GM19240 (cell line): ENCODE measurements at regions not wholly inside any gene's neighbourhood (a gene's known extent, or its start where the extent isn't known, plus 50 kb on each side); places are given as distances from the start of the nearest gene placed in this dataset.

Source experiments
- DNase-seq: peaks from one replicate; pipeline ENCODE4 v3.0.0; 2011; ENCODE audit warnings: low spot score; ENCODE audit not compliant: insufficient read length

GRCh38 chr3:16658004-16658924, 53.0 kb upstream of the DAZL start:
- no peak for DNase-seq

GRCh38 chr3:16658925-16659793, 53.9 kb upstream of the DAZL start:
- no peak for DNase-seq

- no peak for DNase-seq
These were observed 58.9 kb upstream of the DAZL start for GRCh38 chr3:16663854-16664712.

- DNase-seq = no peak
These were observed 60.1 kb upstream of the DAZL start for GRCh38 chr3:16665282-16665741.

- DNase-seq = no peak
These were observed 61.0 kb upstream of the DAZL start for GRCh38 chr3:16666206-16666605.

- DNase-seq = no peak
These were observed 62.4 kb upstream of the DAZL start for GRCh38 chr3:16667633-16668032.

GRCh38 chr3:16668776-16669545, 63.7 kb upstream of the DAZL start:
- no peak for DNase-seq

GRCh38 chr3:16670191-16670590, 65.0 kb upstream of the DAZL start:
- DNase-seq = no peak

- no peak for DNase-seq
These were observed 66.5 kb upstream of the DAZL start for GRCh38 chr3:16671690-16672089.

GRCh38 chr3:16673530-16673929, 68.3 kb upstream of the DAZL start:
- no peak for DNase-seq

GRCh38 chr3:16675805-16676204, 70.6 kb upstream of the DAZL start:
- no peak for DNase-seq

GRCh38 chr3:16686679-16687078, 81.5 kb upstream of the DAZL start:
- no peak for DNase-seq

- no peak for DNase-seq
These were observed 82.0 kb upstream of the DAZL start for GRCh38 chr3:16687221-16687620.

- DNase-seq = no peak
These were observed 87.5 kb upstream of the DAZL start for GRCh38 chr3:16692486-16693344.

GRCh38 chr3:16693820-16694219, 88.6 kb upstream of the DAZL start:
- no peak for DNase-seq

GRCh38 chr3:16695710-16696109, 90.5 kb upstream of the DAZL start:
- DNase-seq = no peak

GRCh38 chr3:16697443-16698147, 92.4 kb upstream of the DAZL start:
- no peak for DNase-seq

GRCh38 chr3:16700651-16701050, 95.4 kb upstream of the DAZL start:
- no peak for DNase-seq

- DNase-seq = no peak
These were observed 99.7 kb upstream of the DAZL start for GRCh38 chr3:16704941-16705340.
